ENCODE measurements at regions not wholly inside any gene's neighbourhood (a gene's known extent, or its start where the extent isn't known, plus 50 kb on each side); places are given as distances from the start of the nearest gene placed in this dataset.

DNA sequence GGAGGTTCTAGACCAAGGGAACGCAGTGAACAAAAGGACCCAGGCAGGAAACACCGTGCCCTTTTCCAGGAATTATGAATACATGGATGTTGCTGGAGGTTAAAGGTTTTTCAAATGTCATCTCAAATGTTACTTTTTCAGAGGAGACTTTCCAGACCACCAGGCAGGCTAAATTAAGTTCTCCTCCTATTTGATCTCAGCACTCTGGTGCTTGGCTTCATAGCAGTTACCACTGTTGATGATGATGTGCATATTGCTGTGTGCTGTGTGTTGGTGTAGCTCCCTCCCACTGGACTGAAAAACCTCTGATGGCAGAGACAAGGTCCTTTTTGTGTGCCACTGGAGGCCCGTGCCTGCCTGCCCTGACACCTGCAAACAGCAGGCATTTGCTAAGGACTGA is 137.3 kb upstream of the PTPRM start:
- DNase-seq, result no peak

DNA sequence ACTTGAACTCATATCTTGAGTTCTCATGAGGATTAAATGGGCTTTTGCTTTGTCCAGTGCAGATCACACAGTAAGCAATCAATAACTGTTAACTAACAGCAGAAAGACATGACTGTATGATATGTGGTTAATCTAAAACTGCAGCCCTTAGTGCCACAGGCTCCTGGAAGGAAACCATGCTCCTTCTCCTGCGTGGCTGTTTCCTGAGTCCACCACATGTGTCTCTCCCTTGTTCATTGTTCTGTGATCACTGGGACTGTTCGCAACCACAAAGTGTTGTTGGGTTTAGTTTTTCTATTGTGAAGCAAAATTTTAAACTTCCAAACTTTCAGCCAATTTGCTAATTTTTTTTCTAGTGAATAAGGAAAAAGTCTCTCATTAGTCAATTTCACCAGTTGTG is 130.9 kb upstream of the PTPRM start:
- DNase-seq, result no peak

DNA sequence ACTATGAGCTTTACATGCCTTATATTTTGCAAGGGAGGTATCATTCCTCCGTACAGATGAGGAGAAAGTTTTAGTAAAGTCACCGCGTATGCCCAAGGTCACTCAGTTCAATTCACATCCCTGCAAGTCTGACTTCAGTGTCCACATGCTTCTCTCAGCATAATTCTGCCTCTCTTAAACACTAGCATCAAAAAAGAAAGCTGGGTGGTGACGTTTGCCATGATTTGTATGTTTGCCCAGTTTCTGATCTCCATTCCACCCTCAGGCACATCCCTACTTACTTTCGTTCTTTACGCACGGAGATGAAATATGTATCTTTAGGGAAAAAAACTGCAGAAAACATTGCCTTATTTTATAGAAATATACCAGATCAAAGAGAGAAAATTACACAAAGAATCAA is 129.2 kb upstream of the PTPRM start:
- no peak for DNase-seq

DNA sequence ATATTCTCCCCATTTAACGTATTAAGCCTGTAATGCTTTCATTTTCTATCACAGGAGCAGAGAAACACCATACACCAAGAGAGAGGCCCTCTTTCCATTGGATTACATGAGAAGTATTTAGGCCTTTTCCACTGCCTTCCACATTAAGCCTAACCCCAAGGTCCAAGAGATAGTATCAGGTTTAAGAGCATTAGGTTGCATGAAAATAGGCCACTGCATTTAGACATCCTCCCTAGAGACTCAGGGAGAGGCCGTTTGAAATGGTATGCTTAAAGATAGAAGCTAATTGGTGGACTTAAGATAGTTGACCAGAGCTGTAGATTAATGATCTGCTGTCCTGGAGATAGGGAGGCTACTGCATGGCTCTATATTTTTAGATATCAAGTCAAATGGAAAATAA is 128.5 kb upstream of the PTPRM start:
- no peak for DNase-seq

DNA sequence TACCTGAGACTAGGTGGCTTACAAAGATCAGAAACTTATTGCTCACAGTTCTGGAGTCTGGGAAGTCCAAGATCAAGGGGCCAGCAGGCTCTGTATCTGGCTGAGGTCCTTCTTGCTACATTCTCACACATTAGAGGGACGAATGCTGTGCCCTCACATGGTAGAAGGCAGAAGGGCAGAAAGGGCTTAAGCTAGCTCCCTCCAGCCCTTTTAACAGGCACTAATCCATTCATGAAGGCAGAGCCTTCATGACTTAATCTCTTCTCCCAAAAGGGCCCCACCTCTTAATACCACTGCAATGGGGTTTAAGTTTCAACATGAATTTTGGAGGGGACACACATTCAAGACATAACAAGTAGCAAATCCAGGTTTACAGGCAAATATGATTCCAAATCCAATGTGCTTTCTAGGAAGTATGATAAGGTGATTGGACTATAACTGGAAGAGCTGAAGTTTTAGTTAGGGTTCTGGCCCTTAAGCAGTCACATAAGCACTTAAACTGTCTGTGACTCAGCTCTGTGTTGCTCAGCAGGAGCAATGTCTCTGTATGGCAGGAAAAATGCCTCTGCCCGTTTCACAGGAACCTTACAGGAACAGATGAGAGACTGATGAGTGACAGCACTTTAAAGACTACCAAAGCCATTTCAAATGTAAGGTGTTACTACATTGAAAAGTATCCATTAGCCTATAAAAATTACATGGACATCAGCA is 119.6 kb upstream of the PTPRM start:
- no peak for DNase-seq

DNA sequence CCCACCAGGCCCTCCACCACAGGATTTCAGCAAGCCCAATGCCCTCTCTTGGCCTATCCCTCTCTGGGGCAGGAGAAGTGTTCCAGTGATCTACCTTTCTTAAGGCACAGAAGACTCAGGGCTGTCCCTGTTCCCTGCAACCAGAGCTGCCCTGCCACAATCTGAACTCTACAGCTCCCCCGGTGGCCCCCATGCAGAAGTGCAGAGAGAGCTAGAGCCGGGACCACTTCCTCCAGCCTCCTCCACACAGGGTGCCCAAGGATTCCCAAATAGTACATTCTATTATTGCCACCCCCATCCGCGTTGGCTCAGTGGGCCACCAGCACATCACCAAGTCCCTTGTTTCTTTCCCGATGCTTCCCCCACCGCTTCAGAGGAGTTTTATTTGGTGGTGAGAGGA is 114.8 kb upstream of the PTPRM start:
- peak; percentile 8 for DNase-seq

DNA sequence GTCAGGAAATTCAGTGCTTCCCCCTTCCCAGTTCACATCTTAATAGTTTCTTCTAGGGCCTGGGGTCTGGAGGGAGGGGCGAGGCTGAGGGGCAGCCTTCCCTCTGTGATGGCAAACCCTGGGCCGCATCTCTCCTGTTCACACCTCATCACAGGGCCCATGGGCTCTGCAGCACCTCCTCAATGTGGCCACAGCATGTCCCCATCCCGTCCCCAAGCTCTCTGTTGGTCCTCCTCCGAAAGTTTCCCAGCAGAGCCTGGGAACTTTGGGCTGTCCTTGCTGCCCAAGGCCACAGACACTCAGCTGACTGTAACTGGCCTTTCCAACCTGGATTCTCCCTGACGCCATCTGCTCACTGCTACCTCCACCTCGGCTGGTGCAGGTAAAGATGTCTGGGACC is 112.7 kb upstream of the PTPRM start:
- no peak for DNase-seq

DNA sequence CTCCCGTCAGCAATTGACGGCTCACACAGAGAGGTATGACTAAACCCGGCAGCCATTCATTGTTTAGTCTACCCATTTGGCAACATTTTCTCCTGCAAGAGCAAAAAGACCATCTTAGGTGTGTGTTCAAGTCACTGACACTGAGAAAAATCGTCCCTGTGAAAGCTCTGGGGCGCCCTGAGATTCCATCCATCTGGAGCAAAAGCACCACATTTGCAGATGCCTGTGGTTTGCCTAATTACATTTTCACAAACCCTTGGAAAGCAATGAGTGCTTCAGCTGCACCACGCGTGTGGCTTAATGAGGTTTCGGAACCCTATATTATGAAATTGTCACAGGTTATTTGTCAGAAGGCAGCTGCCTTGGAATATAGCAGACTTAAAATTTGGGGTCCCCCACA is 110.7 kb upstream of the PTPRM start:
- DNase-seq, result no peak

DNA sequence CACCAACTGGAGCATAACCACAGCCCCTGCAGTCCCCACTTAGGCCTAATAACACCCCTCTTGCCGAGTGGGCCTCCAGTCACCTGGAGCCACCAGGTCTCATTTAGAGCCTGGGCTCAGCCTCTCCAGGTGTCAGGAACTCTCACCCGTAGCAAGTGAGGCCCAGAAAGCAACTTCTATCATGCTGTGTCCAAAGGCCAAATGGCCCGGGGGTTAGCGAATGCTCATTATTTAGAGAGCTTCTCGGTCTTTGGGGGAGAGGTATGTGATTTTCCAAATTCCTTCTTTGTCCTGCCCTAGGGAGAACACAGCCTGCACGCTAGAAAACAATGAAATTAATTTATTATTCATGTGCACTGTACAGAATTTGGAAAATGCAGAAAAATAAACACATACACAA is 109.9 kb upstream of the PTPRM start:
- no peak for DNase-seq

DNA sequence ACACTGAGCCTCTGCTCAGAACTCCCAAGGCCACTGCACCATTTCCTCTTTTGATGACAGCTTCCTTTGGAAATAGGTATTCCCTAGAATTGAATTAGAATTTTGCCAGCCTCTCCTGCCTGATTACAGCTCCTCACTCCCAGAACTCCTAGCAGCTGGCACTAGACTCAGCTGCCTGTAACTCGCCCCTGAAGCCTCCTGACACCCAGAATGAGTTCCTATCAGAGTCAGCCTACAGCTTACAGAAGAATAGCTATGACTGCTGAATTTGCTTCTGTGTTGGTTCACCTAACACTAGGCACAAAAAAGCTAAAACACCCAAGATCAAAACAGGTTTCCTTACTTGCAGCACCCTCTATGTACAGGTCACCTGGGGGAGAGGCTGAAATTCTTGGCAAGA is 108.2 kb upstream of the PTPRM start:
- DNase-seq, result no peak

DNA sequence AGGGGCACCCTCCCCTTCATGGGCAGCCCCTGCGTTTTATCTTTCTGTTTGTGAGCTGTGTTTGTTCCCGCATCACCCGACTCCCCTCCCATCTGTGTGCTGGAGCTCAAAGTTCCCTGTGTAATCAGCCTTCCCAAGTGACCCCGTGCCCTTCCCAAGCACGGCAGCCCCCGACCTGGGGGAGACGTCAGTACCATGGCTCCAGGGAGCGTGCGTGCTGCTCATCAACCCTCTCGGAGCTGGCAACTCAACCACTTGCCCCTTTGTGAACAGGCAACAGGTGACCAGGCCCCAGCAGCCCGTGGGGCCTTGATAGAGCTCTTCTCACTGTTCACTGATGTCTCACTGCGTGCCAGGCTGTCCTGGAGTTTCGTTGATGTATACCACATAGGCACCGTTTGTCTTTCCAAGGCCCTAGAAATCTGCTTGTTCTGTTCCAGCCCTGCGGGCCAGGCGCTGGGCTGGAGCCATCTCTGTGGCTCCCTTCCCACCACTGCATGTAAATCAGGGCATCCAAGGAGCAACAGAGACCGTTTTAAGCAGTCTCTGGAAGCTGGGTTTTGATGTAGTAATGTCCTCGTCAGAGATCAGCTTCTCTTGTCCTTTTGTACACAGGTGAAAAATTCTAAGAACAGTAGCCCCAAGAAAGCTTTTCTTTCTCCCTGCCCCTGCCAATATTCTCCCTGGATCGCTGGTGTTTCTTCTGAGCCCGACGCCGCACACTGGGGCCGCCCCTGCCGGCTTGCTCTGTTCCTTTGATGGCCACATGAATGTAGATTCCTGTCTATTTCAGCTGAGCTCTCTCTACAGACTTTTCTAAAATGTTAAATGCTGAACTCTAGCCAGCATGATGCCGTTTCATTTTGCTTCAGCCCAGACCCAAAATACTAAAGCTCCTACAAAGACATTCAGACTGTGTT is 107.0 kb upstream of the PTPRM start:
- no peak for DNase-seq

DNA sequence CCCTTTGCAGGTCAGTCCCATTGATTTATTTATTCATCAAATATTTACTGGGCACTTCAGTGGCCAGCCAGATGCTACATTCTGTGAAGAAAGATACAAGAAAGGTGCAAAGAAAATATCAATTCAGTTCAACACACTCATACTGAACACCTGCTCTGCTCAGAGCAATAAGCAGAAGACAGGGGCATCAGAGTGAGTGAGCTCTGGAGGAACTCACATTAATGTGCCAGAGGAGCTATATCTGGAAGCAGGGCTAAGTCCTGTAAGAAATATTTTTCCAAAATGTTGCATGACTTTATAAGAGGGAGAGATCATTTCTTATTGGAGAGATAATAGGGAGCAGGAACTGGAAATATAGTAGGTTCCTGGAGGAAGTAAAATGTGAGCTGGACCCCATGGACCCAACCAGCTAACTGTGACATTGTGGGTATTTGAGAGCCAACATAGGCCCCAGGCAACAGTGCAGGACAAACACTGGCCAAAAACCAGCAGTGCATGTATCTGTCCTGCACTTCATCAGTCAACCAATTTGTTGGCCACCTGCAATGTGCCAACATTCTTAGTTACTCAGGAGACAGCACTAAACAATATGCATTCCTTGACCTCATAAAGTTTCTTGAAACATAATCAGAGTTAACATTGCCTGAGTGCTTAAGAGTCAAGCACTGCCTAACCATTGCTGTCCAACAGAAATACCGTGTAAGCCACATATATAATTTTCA is 102.7 kb upstream of the PTPRM start:
- DNase-seq, result no peak

DNA sequence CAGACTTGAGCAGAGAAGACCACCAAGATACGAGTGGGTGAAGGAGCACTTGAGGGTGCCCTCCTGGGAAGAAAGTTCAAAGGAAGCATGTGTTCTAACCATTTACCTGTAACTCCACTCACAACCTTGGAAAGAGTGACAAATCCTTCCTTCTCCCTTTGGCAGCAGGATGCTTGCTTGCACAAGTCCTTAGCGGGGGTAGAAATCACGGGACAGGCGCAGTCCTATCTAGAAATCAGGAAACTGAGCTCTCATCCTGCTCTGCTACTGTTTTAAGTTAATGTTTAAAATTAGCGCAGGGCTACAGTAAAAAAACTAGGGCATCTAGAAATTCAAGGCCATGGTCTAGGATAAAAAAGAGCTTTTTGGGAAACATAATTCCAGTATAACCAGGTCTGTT is 100.9 kb upstream of the PTPRM start:
- no peak for DNase-seq

DNA sequence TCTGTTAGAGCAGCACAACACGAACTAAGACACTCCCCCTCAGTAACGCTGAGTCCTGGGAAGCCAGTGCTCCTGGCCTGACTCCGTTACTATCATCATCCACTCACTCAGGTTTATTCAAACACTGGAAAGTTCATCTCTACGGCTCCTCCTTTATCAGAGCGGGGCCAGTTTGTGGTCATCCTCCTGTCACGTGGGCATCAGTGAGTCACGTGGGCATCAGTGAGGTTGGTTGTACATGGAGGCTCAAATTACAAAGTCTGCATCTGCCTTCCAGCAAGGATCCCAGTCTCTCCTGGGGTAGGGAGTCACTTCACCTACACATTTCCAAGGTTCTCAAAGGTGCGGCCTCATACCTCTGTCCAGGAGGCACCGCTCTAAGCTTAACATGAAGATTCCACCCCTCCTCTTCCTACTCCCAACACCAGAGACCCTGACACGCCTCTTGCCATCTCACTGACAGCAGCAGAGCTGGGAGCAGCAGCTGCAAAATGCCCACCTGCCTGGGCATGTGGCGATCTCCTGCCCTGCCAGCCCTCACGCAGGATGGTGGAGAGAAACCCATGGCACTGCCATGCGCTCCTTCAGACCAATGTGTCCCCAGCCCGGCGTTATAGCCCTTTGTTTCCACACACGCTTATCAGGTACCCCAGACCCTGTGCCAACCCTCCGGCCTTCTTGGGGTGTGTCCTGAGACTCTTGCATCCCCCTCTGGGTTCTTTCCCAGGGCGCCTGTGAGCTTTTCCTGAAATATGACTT is 99.2 kb upstream of the PTPRM start:
- no peak for DNase-seq

DNA sequence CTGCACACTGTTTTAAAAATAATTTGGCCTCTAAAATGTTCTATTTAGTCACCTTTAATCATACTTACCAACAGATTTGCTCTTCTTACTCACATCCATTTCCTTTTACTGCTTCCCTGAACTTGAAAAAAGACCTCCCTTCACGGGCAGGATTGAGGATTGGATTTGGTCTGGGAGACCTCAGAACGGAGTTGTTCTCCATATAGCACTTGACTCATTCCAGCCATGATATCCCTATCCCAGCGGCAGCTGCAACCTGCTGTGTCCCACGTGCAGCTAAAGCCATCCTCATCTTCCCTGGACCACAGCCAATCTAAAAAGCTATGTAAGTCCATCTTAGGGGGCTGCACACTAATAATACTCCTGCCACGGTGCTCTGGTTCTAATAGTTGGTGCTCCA is 97.0 kb upstream of the PTPRM start:
- no peak for DNase-seq

DNA sequence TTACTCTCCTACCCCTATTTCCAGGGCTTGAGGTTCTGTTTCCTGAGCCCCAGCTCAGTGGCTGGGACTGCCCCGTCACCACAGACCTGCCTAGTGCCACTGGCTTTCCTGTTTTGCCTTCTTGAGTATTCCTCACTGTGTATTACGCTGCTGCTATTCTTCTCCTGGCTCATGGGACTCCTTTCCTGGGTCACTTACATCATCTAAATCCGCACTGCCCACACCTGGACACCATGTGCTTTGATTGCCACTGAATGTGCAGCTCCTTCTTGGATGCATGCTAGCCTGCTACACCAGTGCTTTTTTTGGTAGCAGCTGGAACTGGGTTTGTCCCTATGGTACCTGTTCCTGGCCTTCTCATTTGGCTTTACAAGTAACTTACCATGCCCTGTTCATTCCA is 96.6 kb upstream of the PTPRM start:
- no peak for DNase-seq

DNA sequence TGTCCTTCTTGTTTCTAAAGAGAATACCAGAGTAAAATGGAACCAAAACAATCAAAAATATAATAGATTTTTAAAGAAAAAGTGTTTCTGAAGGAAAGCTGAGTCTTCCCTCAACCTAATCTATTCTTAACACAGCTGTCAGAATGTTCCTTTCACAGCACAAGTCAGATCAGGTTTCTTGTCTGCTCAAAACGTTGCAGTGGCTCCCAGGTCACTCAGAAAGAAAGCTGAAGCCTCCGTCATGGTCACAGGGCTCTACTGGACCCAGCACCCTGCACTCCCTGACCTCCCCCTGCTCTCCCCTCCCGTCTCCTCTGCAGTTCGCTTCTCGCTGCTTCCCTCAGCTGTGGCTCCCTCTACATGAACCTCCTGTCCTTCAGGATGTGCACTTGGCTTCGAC is 90.7 kb upstream of the PTPRM start:
- no peak for DNase-seq

DNA sequence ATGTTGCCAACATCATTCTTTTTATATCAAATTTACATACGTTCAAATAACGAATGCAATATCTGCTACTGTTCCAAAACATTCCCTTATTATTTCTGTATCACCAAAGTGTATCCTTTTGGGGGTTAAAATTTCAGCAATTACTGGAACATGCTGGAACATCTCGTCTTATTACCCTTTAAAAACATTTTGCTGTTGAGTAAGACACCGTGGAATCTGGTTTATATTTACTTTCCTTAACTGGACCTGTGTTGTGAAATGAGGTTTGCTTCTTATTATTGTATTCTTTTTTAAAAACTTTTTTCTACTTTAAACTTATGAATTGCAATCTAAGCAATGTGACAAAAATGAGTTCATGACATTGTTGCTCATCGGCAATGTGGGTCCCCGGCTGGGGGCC is 87.4 kb upstream of the PTPRM start:
- no peak for DNase-seq

DNA sequence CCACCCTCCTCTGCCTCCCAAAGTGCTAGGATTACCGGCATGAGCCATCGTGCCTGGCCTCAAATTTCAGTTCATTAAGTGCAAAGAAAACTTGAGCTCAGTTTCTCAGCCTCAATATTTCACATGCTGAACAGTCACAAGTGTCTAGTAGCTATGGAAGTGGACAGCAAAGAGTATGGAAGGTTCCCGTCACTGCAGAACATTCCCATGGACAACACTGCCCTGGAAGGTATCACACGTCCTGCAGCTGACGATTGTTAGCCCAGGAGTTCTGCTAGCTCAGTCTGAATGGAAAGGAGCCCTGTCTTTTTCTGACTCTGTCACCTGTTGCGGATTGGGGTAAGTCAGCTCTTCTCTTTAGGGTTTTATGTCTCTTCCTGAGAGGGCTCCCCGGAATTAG is 86.2 kb upstream of the PTPRM start:
- no peak for DNase-seq

DNA sequence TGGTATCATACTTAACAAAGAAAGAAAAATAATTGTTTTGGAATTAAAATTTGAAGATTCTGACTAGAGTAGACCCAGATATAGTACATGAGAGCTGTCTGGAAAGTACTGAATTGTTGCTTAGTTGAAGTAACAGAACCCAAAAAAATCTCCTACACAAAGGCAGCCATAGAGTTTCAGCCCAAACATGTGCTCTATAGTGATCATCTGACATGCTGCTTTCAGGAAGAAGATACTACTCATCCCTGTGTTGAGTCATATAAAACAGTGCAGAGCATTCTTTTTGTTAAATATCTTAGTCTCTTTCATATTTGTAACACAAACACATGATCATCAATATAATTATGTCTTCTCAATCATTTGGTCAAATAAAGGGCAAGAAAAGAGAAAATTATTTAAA is 84.8 kb upstream of the PTPRM start:
- no peak for DNase-seq

DNA sequence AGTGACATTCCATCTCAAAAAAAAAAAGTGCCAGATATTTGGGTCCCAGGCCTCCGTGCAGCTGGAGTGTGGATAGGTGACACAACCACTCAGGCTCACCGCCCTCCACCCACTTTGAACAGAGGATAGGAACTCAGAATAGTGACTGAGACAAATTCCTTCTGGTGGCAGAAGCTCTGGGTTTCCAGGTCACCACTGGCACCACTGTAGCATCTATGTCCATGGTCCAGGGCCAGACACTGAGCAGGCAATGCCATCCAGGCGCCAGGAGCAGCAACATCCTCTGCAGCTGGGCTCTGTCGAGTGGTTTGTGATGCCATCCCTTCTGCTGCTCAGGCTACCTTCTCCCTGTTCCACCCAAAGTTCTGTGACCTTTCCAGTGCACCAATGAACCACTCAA is 81.5 kb upstream of the PTPRM start:
- DNase-seq, result no peak

DNA sequence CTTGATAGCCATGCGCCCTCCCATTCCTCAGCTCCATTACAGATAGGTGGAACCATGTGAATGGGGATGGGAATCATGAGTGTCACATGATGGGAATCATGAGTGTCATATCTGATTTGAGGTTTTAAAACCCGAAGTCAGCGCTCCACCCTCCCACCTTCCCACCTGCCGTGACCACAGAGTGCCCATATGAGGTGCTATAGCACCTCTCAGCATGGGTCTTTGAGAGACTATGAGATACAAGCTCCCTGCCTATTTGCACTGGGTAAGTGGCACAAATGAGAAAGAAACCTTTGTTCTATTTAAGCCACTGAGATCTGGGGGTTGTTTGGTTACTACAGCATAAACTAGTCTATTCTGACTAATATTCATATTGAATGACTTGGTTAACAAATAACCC is 78.5 kb upstream of the PTPRM start:
- no peak for DNase-seq

DNA sequence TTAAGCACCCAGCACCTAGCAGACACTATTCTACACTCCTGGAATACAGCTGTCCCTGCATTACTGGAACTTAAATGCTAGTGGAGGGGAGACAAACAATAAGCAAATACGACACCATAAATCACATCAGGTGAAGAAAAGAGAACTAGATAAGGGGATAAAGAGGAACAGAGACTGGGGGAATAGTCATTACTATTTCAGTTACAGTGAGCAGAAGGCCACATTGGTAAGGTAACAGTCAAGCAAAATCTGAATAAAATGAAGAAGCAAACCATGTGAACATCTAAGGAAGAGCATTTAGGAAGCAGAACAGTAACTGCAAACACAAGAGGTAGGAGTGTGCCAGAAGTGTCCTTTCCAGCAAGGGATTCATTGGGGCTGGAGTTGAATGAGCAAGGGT is 77.0 kb upstream of the PTPRM start:
- DNase-seq, result no peak
